NCI-H82 treated with DMSO at 0.1 percent for 48 hours (cell line): ENCODE measurements at regions not wholly inside any gene's neighbourhood (a gene's known extent, or its start where the extent isn't known, plus 50 kb on each side); places are given as distances from the start of the nearest gene placed in this dataset.
A peak's percentile ranks its signal among the peaks of the same experiment; 100 is the strongest.
"Not testable (repeated sequence)": the region's sequence is repeated elsewhere in the genome, so short reads cannot be mapped to it uniquely, and the experiment has no call there.

ENCODE experiments used
- DNase-seq: peaks from one replicate; lab custom pipeline; 2025; ENCODE audit not compliant: unreplicated experiment; lab: John Stamatoyannopoulos, UW

DNA sequence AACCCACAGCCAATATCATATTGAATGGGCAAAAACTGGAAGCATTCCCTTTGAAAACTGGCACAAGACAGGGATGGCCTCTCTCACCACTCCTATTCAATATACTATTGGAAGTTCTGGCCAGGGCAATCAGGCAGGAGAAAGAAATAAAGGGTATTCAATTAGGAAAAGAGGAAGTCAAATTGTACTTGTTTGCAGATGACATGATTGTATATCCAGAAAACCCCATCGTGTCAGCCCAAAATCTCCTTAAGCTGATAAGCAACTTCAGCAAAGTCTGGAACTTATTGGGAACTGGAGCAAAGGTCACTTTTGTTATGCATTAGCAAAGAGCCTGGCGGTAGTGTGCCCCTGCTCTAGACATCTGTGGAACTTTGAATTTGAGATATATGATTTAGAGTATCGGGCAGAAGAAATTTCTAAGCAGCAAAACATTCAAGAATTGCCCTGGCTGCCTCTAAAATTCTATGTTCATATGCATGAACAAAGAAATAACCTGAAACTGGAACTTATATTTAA lies 53.4 kb upstream of the PSMA1 start:
- not testable (repeated sequence) for DNase-seq

DNA sequence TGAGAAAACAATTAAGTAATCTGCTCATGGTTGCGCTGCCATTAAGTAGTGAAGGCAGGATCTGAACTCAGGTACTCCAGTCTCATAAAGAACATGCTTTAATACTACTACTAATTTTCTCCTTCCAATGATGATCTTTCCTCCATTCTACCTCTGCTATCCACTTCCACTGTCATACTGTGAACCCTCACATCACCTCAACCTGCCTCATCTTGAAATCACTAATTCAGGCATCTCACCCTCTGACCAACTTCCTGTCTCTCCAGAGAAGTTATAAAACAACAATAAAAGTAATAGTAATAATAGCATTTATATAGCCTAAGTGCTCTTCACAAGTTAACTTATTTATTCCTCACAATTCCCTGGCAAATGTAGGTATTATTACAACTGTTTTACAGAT lies 57.1 kb upstream of the PSMA1 start:
- DNase-seq: no peak

DNA sequence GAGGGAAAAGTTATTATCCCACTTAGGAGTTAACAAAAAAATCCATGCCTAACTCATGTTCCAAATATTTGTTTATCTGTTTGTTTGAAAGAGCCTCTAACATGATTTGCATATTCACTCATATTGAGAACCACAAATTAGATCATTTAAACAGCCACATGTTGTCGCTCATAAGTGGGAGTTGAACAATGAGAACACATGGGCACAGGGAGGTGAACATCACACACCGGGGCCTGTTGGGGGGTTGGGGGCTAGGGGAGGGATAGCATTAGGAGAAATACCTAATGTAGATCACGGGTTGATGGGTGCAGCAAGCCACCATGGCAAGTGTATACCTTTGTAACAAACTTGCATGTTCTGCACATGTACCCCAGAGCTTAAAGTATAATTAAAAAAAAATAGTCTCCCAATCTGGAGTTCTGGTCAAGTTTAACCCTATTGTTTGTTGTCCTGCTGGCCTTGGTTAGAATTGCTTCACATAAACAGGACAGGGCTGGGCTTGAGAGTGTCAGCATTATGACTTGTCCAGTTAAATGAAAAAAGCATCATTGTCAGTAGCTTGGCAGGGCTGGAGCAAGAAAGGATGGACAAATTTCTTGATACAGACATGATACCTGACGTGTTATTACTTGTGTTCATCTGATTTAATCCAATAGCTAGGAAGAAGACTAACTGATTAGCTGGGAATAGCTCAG lies 57.8 kb upstream of the PSMA1 start:
- DNase-seq: no peak

DNA sequence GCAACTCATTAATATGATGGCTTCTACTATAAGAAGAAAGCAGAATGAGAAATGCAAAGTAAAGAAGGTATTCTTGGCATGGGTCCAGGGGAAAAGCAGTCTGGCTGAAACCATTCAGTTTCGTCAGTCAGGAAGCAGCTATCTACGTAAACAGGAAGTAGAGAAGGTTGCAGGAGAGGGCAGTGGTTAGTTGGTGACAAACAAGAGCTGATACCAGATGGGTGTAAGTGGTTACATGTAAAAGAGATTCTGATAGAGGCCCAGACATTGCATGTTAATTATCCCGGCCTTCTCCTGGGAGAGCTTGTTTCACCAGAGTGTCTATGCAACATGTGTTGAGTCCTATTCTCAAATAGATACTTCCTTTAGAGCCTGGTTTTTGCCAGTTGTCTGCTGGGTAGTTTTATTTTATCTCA lies 58.4 kb upstream of the PSMA1 start:
- peak; percentile 80 for DNase-seq

DNA sequence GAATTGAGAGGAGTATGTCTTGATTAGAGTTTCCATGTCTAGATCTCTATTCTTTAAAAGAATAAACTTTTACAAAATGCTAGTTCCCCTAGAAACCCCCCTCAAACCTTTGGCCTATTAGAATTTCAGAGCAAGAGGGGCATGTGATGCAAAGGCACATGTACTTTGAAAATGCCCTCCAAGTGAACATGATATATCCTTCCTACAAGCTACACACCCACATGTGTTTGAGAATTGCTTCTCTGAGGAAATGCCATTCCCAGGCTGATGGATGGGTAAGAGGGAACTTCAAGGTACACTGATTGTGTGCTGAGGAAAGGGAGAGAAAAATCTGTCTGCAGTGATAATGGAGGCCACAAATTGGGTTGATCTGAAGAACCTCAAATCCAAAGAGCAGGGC lies 59.5 kb upstream of the PSMA1 start:
- no peak for DNase-seq

DNA sequence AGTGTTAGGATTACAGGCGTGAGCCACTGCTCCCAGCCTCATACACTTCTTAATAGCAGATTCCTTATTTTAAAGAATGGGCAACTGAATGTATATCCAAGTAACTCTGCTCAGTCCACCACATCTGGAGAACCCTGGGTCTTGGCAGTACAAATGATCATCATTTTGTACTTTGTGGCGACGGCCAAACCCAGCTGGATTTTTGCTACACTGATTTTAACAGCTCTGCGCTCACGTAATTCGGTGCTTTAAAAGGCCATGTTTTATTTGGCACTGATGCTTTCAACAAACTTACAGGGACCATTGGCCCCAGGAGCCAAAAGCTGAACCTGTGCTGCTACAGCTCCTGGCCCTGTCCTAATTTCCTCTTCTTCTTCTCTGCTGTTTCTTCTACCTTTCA lies 60.8 kb upstream of the PDE3B start:
- no peak for DNase-seq

DNA sequence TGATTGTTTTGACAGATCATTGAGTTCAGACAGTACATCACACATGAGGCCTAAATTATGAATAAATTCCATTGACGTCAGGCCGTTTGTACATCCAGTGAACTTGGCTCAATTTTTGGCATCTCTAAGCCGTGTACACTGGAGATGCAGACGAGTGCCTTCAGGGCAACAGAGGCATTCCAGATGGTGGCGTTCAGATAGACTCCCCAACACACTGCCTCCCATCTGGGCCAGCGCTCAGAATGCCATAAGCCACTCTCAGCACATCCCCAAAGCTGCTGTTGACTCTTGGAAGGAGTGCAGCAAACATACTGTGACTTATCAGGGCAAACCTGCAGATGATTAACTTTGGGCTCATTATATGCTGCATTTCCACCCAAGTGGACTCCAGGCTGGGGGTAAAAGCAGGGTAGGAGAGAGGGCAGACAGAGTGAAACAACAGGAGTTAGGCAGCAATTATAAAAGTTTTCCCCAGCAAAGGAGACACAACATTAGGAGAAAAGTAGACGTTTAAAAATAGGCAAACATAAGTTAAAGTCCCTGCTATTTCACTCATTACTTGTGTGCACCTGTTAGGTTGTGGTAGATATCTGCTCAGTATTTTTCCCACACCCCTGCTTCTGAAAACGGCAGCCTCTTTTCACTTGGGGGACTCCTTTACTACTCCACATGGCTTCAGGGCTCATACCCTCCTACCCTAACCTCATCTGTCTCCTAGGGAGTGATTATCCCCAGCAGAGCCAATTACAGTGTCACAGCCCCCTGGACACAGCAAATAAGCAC lies 60.2 kb upstream of the PDE3B start:
- DNase-seq: peak; percentile 68

DNA sequence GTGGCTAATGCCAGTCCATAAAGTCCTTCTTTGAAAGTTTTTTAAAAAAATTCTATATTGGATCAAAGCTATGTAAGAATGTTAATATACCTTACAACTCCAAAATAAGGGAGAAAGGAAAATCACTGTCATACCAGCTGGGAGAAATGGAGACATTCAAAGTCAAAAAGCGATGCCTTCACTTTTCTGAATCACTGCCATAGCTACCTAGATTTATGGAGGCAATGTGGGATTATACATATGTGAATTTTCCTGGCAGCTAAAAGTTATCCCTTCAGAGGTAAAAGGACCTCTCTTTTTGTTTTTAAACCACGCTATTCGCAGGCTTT lies 59.6 kb upstream of the PDE3B start:
- DNase-seq: no peak

DNA sequence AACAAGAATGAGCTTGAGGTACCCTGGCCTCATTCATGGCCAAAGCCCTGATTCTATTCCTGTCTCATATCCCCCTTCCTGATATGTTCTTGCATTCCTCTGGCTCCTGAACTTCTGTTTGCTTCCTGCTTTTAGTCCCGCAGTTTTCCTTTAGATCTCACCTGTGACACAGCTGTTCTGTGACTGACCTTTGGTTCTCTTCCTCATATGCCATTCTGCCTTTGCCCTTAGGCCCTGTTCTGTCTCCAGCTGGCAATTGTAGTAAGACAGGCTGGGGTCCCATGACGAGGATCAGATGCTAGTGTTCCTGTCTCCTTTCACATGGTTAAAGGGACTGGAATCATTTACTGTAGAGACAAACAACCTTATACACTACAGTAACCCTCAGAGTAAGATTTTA lies 59.0 kb upstream of the PDE3B start:
- no peak for DNase-seq

DNA sequence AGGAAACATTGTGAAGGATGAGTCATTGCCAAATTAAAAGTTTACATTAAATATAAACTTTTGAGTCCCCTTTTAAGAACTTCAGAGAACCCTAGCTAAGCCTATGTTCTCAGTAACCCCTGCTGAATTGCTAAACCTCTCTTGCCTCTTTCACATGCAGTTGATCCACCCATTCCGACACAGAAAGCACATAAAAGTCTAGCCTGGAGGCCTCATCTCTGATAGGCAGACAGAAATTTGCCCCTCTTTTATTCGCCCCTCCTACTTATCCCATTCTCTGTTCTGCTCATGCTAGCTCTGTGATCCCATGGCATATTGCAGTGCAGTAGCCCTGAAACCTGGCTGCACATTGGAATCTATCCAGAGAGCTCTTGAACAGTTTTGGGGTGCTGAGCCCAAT lies 58.2 kb upstream of the PDE3B start:
- no peak for DNase-seq

DNA sequence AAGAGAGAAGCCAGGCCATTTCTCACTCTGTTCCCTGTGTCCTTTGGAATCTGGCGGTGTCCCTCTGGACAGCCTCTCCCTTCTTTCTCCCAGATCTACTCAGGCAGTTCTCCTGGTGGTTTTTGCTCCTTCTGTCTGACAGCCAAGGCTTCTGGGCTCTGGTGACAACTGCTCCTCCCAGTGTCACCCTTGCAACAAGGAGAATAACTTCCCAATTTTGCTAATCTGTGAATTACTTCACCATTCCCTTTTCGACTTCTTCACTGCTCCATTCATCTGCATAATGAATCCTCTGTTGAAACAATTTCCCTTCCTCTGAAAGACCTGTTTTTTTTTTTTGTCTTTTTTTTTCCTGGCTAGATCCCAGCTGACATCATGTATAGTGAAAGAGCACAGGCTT lies 56.3 kb upstream of the PDE3B start:
- no peak for DNase-seq

DNA sequence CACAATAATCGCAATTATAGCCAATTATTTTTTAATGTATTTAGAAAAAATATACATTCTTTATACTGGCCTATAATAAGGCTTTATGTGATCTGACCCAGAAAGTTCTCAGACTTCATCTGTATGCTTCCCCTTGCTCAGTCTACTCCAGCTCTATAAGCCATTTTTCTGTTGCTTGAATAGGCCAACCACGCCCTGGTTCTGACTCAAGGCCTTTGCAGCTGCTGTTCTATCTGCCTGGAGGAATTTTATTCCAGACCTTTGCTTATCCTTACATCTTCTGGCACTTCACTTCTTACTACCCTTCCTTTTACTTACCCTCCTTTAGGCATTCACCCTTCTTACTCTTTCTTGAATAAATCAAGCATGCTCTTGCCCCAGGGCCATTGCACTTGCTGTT lies 54.9 kb upstream of the PDE3B start:
- no peak for DNase-seq

DNA sequence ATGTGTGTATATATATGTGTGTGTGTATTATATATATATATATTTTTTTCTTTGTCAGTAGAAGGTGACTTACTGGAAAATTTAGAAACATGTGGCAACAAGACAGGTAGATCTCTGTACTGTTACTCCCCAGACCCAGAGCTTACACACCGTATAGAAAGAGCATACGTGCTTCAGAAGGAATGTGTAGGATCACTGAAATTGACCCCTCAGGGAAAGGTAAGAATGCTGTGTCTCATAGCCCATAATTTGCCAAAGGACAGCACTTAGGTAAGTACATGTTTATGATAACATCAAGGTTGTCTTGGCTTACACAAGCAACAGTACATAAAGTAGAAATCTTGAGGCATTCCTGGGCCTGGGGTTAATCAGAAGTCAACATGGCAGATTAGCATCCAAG lies 54.2 kb upstream of the PDE3B start:
- DNase-seq: no peak

DNA sequence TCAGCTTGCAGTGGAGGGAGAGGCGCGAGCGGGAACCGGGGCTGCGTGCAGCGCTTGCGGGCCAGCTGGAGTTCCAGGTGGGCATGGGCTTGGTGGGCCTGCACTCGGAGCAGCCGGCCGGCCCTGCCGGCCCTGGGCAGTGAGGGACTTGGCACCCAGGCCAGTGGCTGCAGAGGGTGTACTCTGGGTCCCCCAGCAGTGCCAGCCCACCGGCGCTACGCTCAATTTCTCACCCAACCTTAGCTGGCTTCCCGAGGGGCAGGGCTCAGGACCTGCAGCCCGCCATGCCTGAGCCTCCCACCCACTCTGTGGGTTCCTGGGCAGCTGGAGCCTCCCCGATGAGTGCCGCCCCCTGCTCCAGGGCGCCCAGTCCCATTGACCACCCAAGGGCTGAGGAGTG lies 52.6 kb upstream of the PDE3B start:
- DNase-seq: not testable (repeated sequence)

DNA sequence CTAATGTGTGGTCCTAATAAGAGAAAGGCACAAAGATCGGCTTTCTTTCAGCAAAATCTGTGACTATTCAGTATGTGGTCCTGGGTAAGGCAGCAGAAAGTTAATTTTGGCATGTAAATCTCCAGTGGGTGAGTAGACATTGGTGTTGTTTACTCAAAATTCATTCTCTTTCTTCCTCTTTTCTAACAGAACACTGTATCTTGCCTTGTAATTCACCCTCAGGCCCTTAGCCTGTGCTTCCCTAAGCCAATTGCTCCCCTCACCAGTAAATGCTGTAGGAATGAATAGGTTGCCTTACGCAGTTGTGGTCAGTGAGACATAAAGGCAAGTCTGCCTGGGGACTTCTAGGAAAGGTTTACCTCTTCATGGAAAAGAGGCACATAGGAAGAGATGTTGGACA lies 49.9 kb upstream of the PDE3B start:
- no peak for DNase-seq
